Kidney (tissue), 13 donors: ENCODE measurements at regions not wholly inside any gene's neighbourhood (a gene's known extent, or its start where the extent isn't known, plus 50 kb on each side); places are given as distances from the start of the nearest gene placed in this dataset.
A peak's percentile ranks its signal among the peaks of the same experiment; 100 is the strongest.

Source experiments
- DNase-seq, 5 donors: peaks; one replicate each; pipeline ENCODE4 v3.0.0-alpha.2; 2013 to 2020
- FAIRE-seq: peaks from 2 replicates; lab custom pipeline; 2012; peaks lifted over from hg19 to GRCh38; lab: Jason Lieb, UNC
- H3K27ac ChIP-seq, 2 donors: one replicate each; pipeline ENCODE4 v1.7.0; 2013; ENCODE audit warnings: low read depth in 2 of 2, low read length in 2 of 2, inconsistent platforms in 1 of 2
- H3K27me3 ChIP-seq: one replicate; pipeline ENCODE4 v1.7.1; 2013; ENCODE audit warnings: low read length, inconsistent platforms; ENCODE audit not compliant: control insufficient read depth, insufficient read depth
- H3K36me3 ChIP-seq, 3 donors: one replicate each; pipeline versions ENCODE4 v1.7.0 to v1.7.1; 2013; ENCODE audit warnings: low read length in 3 of 3, control low read depth in 1 of 3, inconsistent platforms in 1 of 3; ENCODE audit not compliant: insufficient read depth in 3 of 3, control insufficient read depth in 2 of 3
- H3K4me1 ChIP-seq, 3 donors: one replicate each; pipeline versions ENCODE4 v1.7.0 to v1.7.1; 2013; ENCODE audit warnings: low read length in 3 of 3, inconsistent platforms in 1 of 3, low read depth in 1 of 3; ENCODE audit not compliant: control insufficient read depth in 2 of 3, insufficient read depth in 2 of 3
- H3K4me3 ChIP-seq, 3 donors: one replicate each; pipeline versions ENCODE4 v1.7.0 to v1.8.1; 2013; ENCODE audit warnings: low read length in 3 of 3, control low read depth in 1 of 3, inconsistent platforms in 1 of 3
- H3K9ac ChIP-seq, 3 donors: one replicate each; pipeline versions ENCODE4 v1.7.0 to v1.7.1; 2013; ENCODE audit warnings: low read length in 3 of 3, control low read depth in 1 of 3, inconsistent platforms in 1 of 3
- H3K9me3 ChIP-seq, 3 donors: one replicate each; pipeline versions ENCODE4 v1.7.0 to v1.7.1; 2013; ENCODE audit warnings: low read length in 3 of 3, control low read depth in 1 of 3, inconsistent platforms in 1 of 3; ENCODE audit not compliant: control insufficient read depth in 2 of 3, insufficient read depth in 1 of 3
- intact Hi-C: fragments of 100-400 bp; cut with DNase I; formaldehyde crosslinking; loops from one replicate; pipeline ENCODE4 v1.11.1; 2022
- TF ChIP-seq, protein P1 (sequence below): IDR thresholded peaks from 3 replicates; pipeline ENCODE4 v1.5.1; 2012; ENCODE audit warnings: mild to moderate bottlenecking, moderate library complexity, borderline replicate concordance; ENCODE audit not compliant: insufficient read depth; ENCODE audit errors: extremely low read depth
- donor health status: control.
- donor health status: control.
- donor health status: control.
- donor health status: control.
- donor health status: control.
- donor health status: DM: yes; HTN: yes; CAD: no.
- donor health status: Normal renal cell carcinoma (clear cell type).

- TF ChIP-seq, protein P1, sequence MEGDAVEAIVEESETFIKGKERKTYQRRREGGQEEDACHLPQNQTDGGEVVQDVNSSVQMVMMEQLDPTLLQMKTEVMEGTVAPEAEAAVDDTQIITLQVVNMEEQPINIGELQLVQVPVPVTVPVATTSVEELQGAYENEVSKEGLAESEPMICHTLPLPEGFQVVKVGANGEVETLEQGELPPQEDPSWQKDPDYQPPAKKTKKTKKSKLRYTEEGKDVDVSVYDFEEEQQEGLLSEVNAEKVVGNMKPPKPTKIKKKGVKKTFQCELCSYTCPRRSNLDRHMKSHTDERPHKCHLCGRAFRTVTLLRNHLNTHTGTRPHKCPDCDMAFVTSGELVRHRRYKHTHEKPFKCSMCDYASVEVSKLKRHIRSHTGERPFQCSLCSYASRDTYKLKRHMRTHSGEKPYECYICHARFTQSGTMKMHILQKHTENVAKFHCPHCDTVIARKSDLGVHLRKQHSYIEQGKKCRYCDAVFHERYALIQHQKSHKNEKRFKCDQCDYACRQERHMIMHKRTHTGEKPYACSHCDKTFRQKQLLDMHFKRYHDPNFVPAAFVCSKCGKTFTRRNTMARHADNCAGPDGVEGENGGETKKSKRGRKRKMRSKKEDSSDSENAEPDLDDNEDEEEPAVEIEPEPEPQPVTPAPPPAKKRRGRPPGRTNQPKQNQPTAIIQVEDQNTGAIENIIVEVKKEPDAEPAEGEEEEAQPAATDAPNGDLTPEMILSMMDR, result no peak
- Histone ChIP-seq H3K9ac (no peak overlapping the region), H3K4me1 (no peaks in the 10 kb centered on the region), H3K4me3 (no peak overlapping the region), H3K9me3 (no peaks in the 10 kb centered on the region), H3K36me3 (no peaks in the 10 kb centered on the region), H3K27ac (no peak overlapping the region), H3K27me3 (no peaks in the 10 kb centered on the region)
- FAIRE-seq (no peak), DNase-seq (no peak)
- intact Hi-C loops, result no loop called here
Measured at GRCh38 chr3:59675495-59675894, 625.7 kb upstream of the CFAP20DC start.

DNA sequence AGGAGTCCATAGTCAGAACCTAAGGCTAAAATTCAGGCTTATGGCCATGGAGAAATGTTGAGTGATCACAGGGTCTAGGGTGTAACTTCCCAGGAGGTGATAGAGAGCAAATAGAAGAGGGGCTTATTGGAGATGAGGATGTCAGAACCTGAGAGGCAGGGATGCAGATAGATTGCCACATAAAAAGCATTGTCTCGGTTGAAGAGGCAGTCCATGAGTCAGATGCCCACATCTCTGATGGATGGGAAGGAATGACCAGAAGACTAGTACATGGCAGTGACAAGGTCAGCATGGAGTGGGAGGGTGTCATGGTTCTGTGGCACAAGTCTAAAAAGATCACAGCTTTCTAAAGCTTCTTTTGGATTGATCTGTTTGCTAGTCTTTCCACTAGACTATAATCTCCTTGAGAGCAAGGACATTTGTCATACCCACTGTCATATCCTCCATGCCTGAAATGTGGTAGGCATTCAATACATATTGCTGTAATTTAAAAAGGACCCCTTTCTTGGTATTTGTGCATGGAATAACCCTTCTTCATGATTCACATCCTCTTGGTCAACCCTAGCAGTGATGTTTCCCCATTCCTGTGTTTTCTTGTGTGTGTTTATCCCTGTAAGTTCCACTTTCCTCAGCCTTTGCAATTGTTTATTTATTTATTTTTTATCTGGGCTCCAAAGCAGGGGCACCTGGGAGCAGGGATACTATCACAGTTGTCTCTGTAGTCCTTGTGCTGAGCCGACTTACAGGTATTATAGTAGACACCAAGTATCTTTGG lies 613.4 kb upstream of the CFAP20DC start:
- TF ChIP-seq, protein P1, result no peak
- Histone ChIP-seq H3K36me3 (no peaks in the 10 kb centered on the region), H3K27ac (no peak overlapping the region)

GRCh38 chr3:59660852-59661625 lies 611.2 kb upstream of the CFAP20DC start:
- H3K4me3 ChIP-seq, result no peak overlapping the region
- H3K9ac ChIP-seq, result no peak overlapping the region
- DNase-seq (peak in 2 of 5 donors; percentile 4 to 5), FAIRE-seq (no peak)
- intact Hi-C loops, result no loop called here
- H3K4me1 ChIP-seq, result no peaks in the 10 kb centered on the region
- H3K27me3 ChIP-seq, result no peaks in the 10 kb centered on the region
- no peaks in the 10 kb centered on the region for H3K36me3 ChIP-seq
- TF ChIP-seq, protein P1, result no peak
- H3K9me3 ChIP-seq, result no peaks in the 10 kb centered on the region
- H3K27ac ChIP-seq, result no peak overlapping the region

More for the DNA sequence above, 613.4 kb upstream of the CFAP20DC start:
- no peak for FAIRE-seq
- Histone ChIP-seq H3K9ac (no peak overlapping the region), H3K4me1 (no peaks in the 10 kb centered on the region), H3K4me3 (no peak overlapping the region), H3K9me3 (no peaks in the 10 kb centered on the region), H3K27me3 (no peaks in the 10 kb centered on the region)
- intact Hi-C loops, result no loop called here
- DNase-seq, result no peak
